ENCODE measurements at regions not wholly inside any gene's neighbourhood (a gene's known extent, or its start where the extent isn't known, plus 50 kb on each side); places are given as distances from the start of the nearest gene placed in this dataset.

DNA sequence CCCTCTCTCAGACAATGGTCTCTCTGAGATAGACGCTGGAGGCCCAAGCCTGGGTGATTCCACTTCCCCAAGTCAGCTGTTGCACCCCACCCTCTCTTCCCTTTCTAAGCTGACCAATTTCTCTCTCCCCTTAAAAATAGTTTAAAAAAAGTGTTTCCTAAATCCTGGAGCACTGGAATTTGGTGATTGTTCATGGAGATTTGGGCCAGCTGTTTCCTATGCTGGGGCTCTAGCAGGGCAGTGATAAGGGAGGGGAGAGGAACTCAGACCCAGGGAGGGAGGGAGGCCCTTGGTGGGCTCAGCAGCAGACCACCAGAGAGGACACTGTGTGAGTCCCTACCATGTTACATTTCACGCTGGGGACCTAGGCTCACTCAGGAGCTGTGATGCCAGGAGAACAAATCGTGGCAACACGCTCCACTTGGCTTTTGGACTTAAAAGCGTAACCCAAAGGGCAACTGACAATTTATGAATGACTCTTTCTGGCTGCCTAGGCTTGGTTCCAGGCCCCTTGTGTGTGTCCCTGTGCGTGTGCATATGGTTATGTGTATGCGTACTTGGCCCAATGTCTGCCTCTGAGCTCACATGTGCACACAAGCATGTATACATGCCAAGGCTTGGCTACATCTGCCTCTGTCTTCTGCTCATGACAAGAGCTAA is 59.8 kb upstream of the INSYN1 start:
- Histone ChIP-seq H3K4me3 (ENCODE audit: low read depth, low read length) (no peak overlapping the region), H3K27me3 (replicated peaks) (peaks cover 7% of the 10 kb centered on the region), H3K36me3 (replicated peaks) (no peaks in the 10 kb centered on the region), H3K27ac (no peak overlapping the region)
- in situ Hi-C loops (cut with HindIII; ENCODE audit: low pct_ligation_motif_present, low sequenced_read_pairs), result no loop called here
- TF ChIP-seq, protein P1, sequence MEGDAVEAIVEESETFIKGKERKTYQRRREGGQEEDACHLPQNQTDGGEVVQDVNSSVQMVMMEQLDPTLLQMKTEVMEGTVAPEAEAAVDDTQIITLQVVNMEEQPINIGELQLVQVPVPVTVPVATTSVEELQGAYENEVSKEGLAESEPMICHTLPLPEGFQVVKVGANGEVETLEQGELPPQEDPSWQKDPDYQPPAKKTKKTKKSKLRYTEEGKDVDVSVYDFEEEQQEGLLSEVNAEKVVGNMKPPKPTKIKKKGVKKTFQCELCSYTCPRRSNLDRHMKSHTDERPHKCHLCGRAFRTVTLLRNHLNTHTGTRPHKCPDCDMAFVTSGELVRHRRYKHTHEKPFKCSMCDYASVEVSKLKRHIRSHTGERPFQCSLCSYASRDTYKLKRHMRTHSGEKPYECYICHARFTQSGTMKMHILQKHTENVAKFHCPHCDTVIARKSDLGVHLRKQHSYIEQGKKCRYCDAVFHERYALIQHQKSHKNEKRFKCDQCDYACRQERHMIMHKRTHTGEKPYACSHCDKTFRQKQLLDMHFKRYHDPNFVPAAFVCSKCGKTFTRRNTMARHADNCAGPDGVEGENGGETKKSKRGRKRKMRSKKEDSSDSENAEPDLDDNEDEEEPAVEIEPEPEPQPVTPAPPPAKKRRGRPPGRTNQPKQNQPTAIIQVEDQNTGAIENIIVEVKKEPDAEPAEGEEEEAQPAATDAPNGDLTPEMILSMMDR (IDR thresholded peaks at IDR 0.05; ENCODE audit: low read depth, low read length, missing control alignments), result no peak
- no peak for DNase-seq

DNA sequence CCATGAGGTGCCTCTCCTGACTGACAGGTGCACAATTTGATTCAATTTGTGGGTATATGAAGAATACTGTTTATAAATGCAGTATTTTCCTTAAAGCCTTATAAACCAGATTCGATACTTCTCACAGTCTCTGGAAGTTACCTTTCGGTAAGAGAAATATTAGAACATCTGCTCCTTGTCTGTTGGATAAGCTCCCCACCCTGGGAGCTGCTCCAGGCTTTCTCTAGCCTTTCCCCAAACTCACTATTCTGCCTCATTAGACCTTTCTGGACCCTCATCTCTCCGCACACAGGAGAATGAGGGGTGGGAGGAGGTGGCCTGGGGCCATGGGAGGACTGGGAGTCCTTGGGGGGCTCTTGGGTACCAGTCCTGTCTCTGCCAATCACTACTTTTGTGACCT is 59.8 kb upstream of the TBC1D21 start:
- DNase-seq, result no peak
- no peaks in the 10 kb centered on the region for H3K36me3 ChIP-seq (replicated peaks)
- in situ Hi-C loops (cut with HindIII; ENCODE audit: low pct_ligation_motif_present, low sequenced_read_pairs), result no loop called here
- no peak overlapping the region for H3K4me3 ChIP-seq (ENCODE audit: low read depth, low read length)
- H3K27me3 ChIP-seq (replicated peaks), result peaks cover 7% of the 10 kb centered on the region
- no peak overlapping the region for H3K27ac ChIP-seq
- TF ChIP-seq, protein P1 (IDR thresholded peaks at IDR 0.05; ENCODE audit: low read depth, low read length, missing control alignments), result no peak

DNA sequence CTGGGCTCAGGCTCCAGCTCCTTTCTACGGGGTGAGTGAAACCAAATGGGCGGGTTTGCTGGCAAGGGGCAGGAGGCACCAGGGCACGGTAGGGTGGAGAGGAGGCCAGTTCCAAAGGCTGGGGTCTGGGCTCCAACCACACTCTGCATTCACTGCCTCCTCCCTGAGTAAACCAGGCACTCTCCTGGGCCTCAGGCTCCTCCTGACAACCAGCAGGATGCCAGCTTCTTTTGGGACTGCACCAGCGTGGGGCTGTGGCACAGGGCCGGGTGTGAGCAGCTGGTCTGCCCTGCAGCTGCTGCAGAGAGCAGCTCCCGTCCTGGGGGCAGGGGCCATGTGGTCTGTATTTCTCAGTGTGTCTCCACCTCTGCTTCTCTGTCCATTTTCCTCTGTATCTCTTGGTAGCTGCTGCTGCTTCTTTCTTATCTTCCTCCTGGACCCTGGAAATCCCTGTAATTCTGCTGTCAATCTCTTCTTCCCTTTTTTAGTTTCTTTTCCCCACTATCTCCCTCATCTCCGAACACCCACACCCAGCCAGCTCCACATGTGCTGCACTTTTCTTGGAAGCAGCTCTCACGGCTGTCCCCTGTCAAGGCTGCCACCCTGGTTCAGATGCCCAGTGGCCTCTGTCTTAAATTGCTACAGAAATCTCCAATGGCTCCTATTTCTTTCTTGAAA is 54.9 kb upstream of the TBC1D21 start:
- in situ Hi-C loops (cut with HindIII; ENCODE audit: low pct_ligation_motif_present, low sequenced_read_pairs), result no loop called here
- H3K4me3 ChIP-seq (ENCODE audit: low read depth, low read length), result no peak overlapping the region
- H3K27ac ChIP-seq, result no peak overlapping the region
- no peak for DNase-seq
- TF ChIP-seq, protein P1 (IDR thresholded peaks at IDR 0.05; ENCODE audit: low read depth, low read length, missing control alignments), result no peak
- no peaks in the 10 kb centered on the region for H3K36me3 ChIP-seq (replicated peaks)
- no peaks in the 10 kb centered on the region for H3K27me3 ChIP-seq (replicated peaks)

DNA sequence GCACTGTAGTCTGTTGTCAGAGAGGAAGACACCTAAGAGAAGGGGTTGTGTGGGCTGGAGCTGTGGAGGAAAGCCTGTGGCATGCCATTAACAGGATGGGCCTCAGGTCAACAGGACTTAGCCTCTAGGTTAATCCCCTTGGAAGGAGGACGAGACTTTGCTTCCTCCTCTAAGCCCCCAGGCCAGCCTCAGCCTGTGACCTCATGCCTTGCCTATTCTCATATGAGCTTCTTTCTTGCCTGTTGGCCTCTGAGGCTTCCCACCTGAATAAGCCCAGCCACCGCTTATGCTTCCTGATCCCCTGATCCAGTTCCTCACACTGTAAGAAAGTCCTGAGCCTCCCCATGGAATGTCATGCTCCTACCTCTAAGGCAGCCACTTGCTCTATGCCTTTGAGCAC is 52.2 kb upstream of the TBC1D21 start:
- H3K27ac ChIP-seq, result no peak overlapping the region
- DNase-seq, result no peak
- TF ChIP-seq, protein P1 (IDR thresholded peaks at IDR 0.05; ENCODE audit: low read depth, low read length, missing control alignments), result no peak
- no peaks in the 10 kb centered on the region for H3K36me3 ChIP-seq (replicated peaks)
- no peak overlapping the region for H3K4me3 ChIP-seq (ENCODE audit: low read depth, low read length)
- H3K27me3 ChIP-seq (replicated peaks), result no peaks in the 10 kb centered on the region
- in situ Hi-C loops (cut with HindIII; ENCODE audit: low pct_ligation_motif_present, low sequenced_read_pairs), result no loop called here

DNA sequence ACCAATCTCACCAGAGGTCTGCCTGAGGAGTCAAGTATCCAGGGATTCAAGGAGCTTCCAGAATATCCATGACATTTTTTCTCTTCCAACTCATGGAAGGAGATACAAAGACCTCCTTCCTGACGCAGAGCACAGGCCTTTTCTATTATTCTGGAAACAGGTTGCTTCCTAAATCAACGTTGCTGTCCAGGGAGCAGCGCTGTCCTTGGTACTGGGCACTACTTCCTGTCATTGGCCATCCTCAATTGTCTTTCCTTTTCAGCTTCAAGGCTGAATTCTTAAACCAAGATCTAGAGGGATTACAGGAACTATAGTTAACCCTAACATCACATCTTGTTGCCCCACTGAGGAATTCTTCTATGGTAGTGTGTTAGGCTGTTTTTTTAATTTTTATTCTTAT is 50.4 kb upstream of the TBC1D21 start:
- Histone ChIP-seq H3K4me3 (ENCODE audit: low read depth, low read length) (no peak overlapping the region), H3K36me3 (replicated peaks) (no peaks in the 10 kb centered on the region), H3K27me3 (replicated peaks) (no peaks in the 10 kb centered on the region), H3K27ac (no peak overlapping the region)
- DNase-seq, result peak; percentile 18
- TF ChIP-seq, protein P1 (IDR thresholded peaks at IDR 0.05; ENCODE audit: low read depth, low read length, missing control alignments), result no peak
- in situ Hi-C loops (cut with HindIII; ENCODE audit: low pct_ligation_motif_present, low sequenced_read_pairs), result no loop called here

Data from brain microvascular endothelial cell (primary cell).